ENCODE measurements at regions not wholly inside any gene's neighbourhood (a gene's known extent, or its start where the extent isn't known, plus 50 kb on each side); places are given as distances from the start of the nearest gene placed in this dataset.

DNA sequence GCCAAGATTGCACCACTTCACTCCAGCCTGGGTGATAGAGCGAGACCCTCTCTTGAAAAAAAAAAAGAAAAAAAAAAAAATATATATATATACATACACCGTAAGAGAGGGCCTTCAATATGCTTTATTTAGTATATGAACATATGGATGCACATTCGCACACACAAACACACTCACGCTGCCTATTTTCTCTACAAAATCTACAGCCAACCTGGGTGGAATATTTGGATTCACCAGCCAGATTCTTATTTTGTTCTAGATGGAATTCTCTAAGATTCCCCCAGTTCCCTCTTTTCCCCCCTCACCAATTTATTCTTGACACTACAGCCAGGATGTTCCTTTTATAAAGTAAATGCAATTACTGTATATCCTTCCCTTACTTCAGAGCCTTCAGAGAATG, 131.6 kb downstream of the TM2D1 start:
- TF ChIP-seq, protein P1, sequence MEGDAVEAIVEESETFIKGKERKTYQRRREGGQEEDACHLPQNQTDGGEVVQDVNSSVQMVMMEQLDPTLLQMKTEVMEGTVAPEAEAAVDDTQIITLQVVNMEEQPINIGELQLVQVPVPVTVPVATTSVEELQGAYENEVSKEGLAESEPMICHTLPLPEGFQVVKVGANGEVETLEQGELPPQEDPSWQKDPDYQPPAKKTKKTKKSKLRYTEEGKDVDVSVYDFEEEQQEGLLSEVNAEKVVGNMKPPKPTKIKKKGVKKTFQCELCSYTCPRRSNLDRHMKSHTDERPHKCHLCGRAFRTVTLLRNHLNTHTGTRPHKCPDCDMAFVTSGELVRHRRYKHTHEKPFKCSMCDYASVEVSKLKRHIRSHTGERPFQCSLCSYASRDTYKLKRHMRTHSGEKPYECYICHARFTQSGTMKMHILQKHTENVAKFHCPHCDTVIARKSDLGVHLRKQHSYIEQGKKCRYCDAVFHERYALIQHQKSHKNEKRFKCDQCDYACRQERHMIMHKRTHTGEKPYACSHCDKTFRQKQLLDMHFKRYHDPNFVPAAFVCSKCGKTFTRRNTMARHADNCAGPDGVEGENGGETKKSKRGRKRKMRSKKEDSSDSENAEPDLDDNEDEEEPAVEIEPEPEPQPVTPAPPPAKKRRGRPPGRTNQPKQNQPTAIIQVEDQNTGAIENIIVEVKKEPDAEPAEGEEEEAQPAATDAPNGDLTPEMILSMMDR (IDR thresholded peaks at IDR 0.05): no peak
- intact Hi-C loops (cut with DNase I; ENCODE audit: low total_unique reads): no loop called here
- no peaks in the 10 kb centered on the region for H3K4me1 ChIP-seq
- H3K4me3 ChIP-seq: no peak overlapping the region
- H3K9me3 ChIP-seq: peaks cover 0 to 8% (median 0%) of the 10 kb centered on the region in 3 donors
- no peaks in the 10 kb centered on the region for H3K36me3 ChIP-seq
- no peak for DNase-seq
- H3K27ac ChIP-seq: no peak overlapping the region
- no peaks in the 10 kb centered on the region for H3K27me3 ChIP-seq

GRCh38 chr1:61591351-61591750, 133.6 kb downstream of the TM2D1 start:
- Histone ChIP-seq H3K4me3 (no peak overlapping the region), H3K9me3 (no peaks in the 10 kb centered on the region), H3K27me3 (no peaks in the 10 kb centered on the region), H3K27ac (peak overlapping the region in 1 of 2 donors; percentile 27), H3K36me3 (no peaks in the 10 kb centered on the region), H3K4me1 (no peaks in the 10 kb centered on the region)
- no peak for DNase-seq
- TF ChIP-seq, protein P1 (IDR thresholded peaks at IDR 0.05): no peak
- intact Hi-C loops (cut with DNase I; ENCODE audit: low total_unique reads): no loop called here

DNA sequence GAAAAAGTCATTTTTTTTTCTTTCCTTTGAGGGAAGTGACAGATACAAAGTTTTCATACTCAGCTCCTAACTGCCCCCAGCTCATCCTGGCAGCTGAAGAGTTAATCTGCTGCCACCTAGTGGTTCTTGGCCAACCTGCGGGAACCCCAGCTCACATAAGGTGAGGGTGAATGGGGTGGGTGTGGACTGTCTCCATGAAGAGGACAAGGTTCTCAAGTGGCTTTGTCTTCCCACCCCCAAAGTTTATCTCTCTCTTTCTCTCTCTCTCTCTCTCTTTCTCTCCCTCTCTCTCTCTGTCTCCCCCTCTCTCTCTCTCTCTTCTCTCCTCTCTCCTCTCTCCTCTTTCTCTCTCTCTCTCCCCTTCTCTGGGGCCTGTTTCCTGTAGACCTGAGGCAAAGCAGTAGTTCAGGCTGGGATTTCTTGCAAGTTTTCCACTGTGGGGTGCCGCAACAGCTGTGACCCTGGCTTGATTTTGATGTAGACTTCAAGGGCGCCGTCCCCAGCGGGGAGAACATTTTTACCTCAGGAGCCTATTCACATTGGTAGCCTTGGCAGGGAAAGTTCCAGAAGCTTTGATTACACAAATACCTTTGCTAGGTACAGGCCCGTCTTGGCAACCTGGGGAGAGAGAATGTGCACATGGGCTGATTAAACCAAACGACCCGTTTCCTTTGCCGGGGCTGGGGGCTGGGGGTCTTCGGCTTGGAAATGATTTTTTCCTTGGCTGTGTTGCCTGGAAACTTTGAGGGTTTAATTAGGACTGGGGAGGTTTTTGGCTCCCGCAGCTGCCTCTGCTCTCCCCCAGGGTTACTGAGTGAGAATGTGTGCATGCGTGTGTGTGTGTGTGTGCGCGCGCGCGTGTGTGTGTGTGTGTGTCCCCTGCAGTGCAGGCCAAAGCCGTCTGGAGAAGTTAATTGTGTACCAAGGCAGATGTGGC, 135.9 kb downstream of the TM2D1 start:
- no peaks in the 10 kb centered on the region for H3K4me1 ChIP-seq
- no peak overlapping the region for H3K27ac ChIP-seq
- H3K36me3 ChIP-seq: no peaks in the 10 kb centered on the region
- TF ChIP-seq, protein P1 (IDR thresholded peaks at IDR 0.05): peak; percentile 20 to 29
- no peaks in the 10 kb centered on the region for H3K9me3 ChIP-seq
- DNase-seq: no peak
- no peak overlapping the region for H3K4me3 ChIP-seq
- intact Hi-C loops (cut with DNase I; ENCODE audit: low total_unique reads): no loop called here
- no peaks in the 10 kb centered on the region for H3K27me3 ChIP-seq

DNA sequence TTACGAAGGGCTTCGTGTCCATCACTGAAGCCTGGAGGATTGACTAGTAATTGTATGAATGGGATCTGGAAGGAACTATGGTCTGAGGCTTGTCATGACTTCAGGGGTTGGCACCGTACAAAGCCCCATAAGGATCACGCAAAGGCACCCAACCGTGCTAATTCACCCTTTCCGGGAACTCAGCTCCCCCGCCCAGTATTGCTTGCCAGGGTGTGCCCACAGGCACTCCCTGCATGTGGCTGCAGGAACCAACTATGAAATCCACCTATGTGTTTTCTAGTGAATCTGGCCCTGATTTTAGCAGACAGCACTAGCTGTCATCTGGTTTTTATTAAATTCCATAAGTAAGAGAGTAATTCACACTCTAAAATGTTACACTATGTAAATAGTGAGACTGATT, 139.2 kb downstream of the TM2D1 start:
- TF ChIP-seq, protein P1 (IDR thresholded peaks at IDR 0.05): no peak
- Histone ChIP-seq H3K27ac (no peak overlapping the region), H3K4me3 (no peak overlapping the region), H3K36me3 (no peaks in the 10 kb centered on the region), H3K4me1 (no peaks in the 10 kb centered on the region), H3K27me3 (no peaks in the 10 kb centered on the region), H3K9me3 (no peaks in the 10 kb centered on the region)
- intact Hi-C loops (cut with DNase I; ENCODE audit: low total_unique reads): no loop called here
- DNase-seq: no peak

DNA sequence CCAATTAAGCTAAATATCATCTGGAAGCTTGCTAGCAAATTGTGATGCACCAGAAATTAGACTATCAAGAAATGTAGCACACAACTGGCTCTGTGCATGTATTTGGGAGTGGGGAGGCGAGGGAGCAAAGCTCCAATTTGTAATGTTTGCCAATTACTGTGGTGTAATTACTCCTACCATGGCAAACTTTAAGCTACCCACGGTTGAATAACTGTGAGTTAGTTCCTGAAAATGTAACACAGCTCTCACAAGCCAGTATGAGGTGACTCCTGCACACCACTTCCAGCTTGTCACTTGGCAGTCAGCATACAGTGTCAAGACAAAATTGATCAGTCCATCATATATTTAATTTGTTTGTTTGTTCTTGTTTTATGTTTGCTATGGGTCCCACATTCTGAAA, 141.2 kb downstream of the TM2D1 start:
- Histone ChIP-seq H3K27me3 (no peaks in the 10 kb centered on the region), H3K4me1 (no peaks in the 10 kb centered on the region), H3K27ac (no peak overlapping the region), H3K4me3 (no peak overlapping the region), H3K9me3 (no peaks in the 10 kb centered on the region), H3K36me3 (no peaks in the 10 kb centered on the region)
- intact Hi-C loops (cut with DNase I; ENCODE audit: low total_unique reads): no loop called here
- TF ChIP-seq, protein P1 (IDR thresholded peaks at IDR 0.05): no peak
- DNase-seq: no peak
